Lung microvascular endothelial cell (primary cell): ENCODE measurements at regions not wholly inside any gene's neighbourhood (a gene's known extent, or its start where the extent isn't known, plus 50 kb on each side); places are given as distances from the start of the nearest gene placed in this dataset.
"Not testable (repeated sequence)": the region's sequence is repeated elsewhere in the genome, so short reads cannot be mapped to it uniquely, and the experiment has no call there.

ENCODE experiments used
- DNase-seq, 2 donors: peaks; one replicate each; pipeline versions ENCODE4 v3.0.0 to v3.0.0-alpha.2; 2010; ENCODE audit warnings: low read depth in 2 of 2

- DNase-seq: no peak
These were observed 653.0 kb upstream of the SLC39A10 start for GRCh38 chr2:195003881-195004471.

GRCh38 chr2:195001924-195002323, 655.1 kb upstream of the SLC39A10 start:
- DNase-seq: no peak

- DNase-seq: no peak
These were observed 657.3 kb upstream of the SLC39A10 start for GRCh38 chr2:194999771-195000170.

GRCh38 chr2:194992648-194993047, 664.4 kb upstream of the SLC39A10 start:
- no peak for DNase-seq

- no peak for DNase-seq
These were observed 671.8 kb upstream of the SLC39A10 start for GRCh38 chr2:194985258-194985657.

- DNase-seq: no peak
These were observed 694.8 kb upstream of the SLC39A10 start for GRCh38 chr2:194962254-194962653.

GRCh38 chr2:194954218-194954617, 702.8 kb upstream of the SLC39A10 start:
- DNase-seq: no peak

GRCh38 chr2:194946826-194947225, 710.2 kb upstream of the SLC39A10 start:
- DNase-seq: no peak

GRCh38 chr2:194938066-194938465, 719.0 kb upstream of the SLC39A10 start:
- DNase-seq: no peak

GRCh38 chr2:194927489-194927888, 729.5 kb upstream of the SLC39A10 start:
- no peak for DNase-seq

GRCh38 chr2:194926873-194927272, 730.2 kb upstream of the SLC39A10 start:
- no peak for DNase-seq

GRCh38 chr2:194925742-194926141, 731.3 kb upstream of the SLC39A10 start:
- no peak for DNase-seq

GRCh38 chr2:194917519-194917918, 739.5 kb upstream of the SLC39A10 start:
- no peak for DNase-seq

GRCh38 chr2:194915485-194915884, 741.5 kb upstream of the SLC39A10 start:
- DNase-seq: no peak

- no peak for DNase-seq
These were observed 749.5 kb upstream of the SLC39A10 start for GRCh38 chr2:194907569-194907968.

GRCh38 chr2:194896871-194897270, 760.2 kb upstream of the SLC39A10 start:
- no peak for DNase-seq

GRCh38 chr2:194883711-194884110, 773.3 kb upstream of the SLC39A10 start:
- no peak for DNase-seq

- no peak for DNase-seq
These were observed 786.0 kb upstream of the SLC39A10 start for GRCh38 chr2:194870974-194871535.

GRCh38 chr2:194867328-194867727, 789.7 kb upstream of the SLC39A10 start:
- DNase-seq: peak in 1 of 2 donors; percentile 10

- no peak for DNase-seq
These were observed 802.1 kb upstream of the SLC39A10 start for GRCh38 chr2:194854941-194855340.

- DNase-seq: no peak
These were observed 814.2 kb upstream of the SLC39A10 start for GRCh38 chr2:194842871-194843270.

- not testable (repeated sequence) for DNase-seq
These were observed 822.7 kb upstream of the SLC39A10 start for GRCh38 chr2:194834371-194834770.

GRCh38 chr2:194826241-194826640, 830.8 kb upstream of the SLC39A10 start:
- DNase-seq: no peak

- no peak for DNase-seq
These were observed 832.6 kb upstream of the SLC39A10 start for GRCh38 chr2:194824450-194824849.
